A549 (cell line): ENCODE measurements at regions not wholly inside any gene's neighbourhood (a gene's known extent, or its start where the extent isn't known, plus 50 kb on each side); places are given as distances from the start of the nearest gene placed in this dataset.

Source experiments
- ATAC-seq, 2 experiments: fragments of 200-7000 bp in 1 of 2; fragments of >200 bp in 1 of 2; cut with Nextera tagmentation in 1 of 2; cut with Tn5 transposase in 1 of 2; 3 replicates each; pipeline versions ENCODE4 v1.8.0 to v1.9.1; 2018 to 2020; ENCODE audit warnings: mild to moderate bottlenecking in 1 of 2, moderate library complexity in 1 of 2
- CTCF ChIA-PET: fragments of 300-600 bp; sonication (Branson Sonifier 250); formaldehyde crosslinking; extraction: SDS; loops from one replicate; lab custom pipeline; 2021; ENCODE audit warnings: antibody characterized with exemption, inconsistent platforms; lab: Yijun Ruan, JAX
- POLR2A ChIA-PET: fragments of 350-600 bp; formaldehyde crosslinking; extraction: SDS; loops from one replicate; lab custom pipeline; 2021; ENCODE audit warnings: antibody characterized with exemption, inconsistent platforms; lab: Yijun Ruan, JAX
- DNase-seq, 2 experiments: peaks; one replicate each; pipeline versions ENCODE4 v3.0.0 to v3.0.0-alpha.2; 2011 to 2016; ENCODE audit warnings: low read depth in 1 of 2, low spot score in 1 of 2
- FAIRE-seq: peaks from 2 replicates; lab custom pipeline; 2011; peaks lifted over from hg19 to GRCh38; lab: Jason Lieb, UNC
- H3K27ac ChIP-seq, 2 experiments: fragments of >200 bp; sonication (Bioruptor Twin); formaldehyde crosslinking; 3 replicates each; pipeline ENCODE4 v1.5.1; 2016 to 2017
- H3K4me1 ChIP-seq: fragments of >200 bp; sonication (Bioruptor Twin); formaldehyde crosslinking; 3 replicates; pipeline ENCODE4 v1.6.1; 2016
- H3K4me2 ChIP-seq: fragments of >200 bp; sonication (Bioruptor Twin); formaldehyde crosslinking; 3 replicates; pipeline ENCODE4 v1.6.1; 2016
- H3K4me3 ChIP-seq: fragments of >200 bp; sonication (Bioruptor Twin); formaldehyde crosslinking; 3 replicates; pipeline ENCODE4 v1.5.1; 2016
- H3K9me3 ChIP-seq: fragments of >200 bp; sonication (Bioruptor Twin); formaldehyde crosslinking; 3 replicates; pipeline ENCODE4 v1.6.1; 2016
- BHLHE40 ChIP-seq: IDR thresholded peaks from 2 replicates; pipeline ENCODE4 v1.6.1; 2012; ENCODE audit warnings: low read depth, low read length, inconsistent platforms
- CBX2 ChIP-seq: fragments of 200-600 bp; sonication (generic); IDR thresholded peaks from 2 replicates; pipeline ENCODE4 v1.6.1; 2016; ENCODE audit warnings: low read depth, mild to moderate bottlenecking, borderline replicate concordance
- CBX8 ChIP-seq: fragments of 200-600 bp; sonication (generic); IDR thresholded peaks from 2 replicates; pipeline ENCODE4 v1.6.1; 2016
- CHD4 ChIP-seq: fragments of 200-600 bp; sonication (generic); IDR thresholded peaks from 2 replicates; pipeline ENCODE4 v1.6.1; 2016; ENCODE audit warnings: antibody characterized with exemption, mild to moderate bottlenecking, borderline replicate concordance
- EHF ChIP-seq: fragments of 250-450 bp; sonication (Bioruptor Pico); IDR thresholded peaks from 2 replicates; pipeline ENCODE4 v1.5.0; 2020; ENCODE audit warnings: mild to moderate bottlenecking
- EP300 ChIP-seq, 2 experiments: fragments of >200 bp; sonication (Bioruptor Twin); formaldehyde crosslinking; IDR thresholded peaks; 2 replicates in 1 of 2; 3 replicates in 1 of 2; pipeline ENCODE4 v1.6.1; 2016 to 2017
- FOXS1 ChIP-seq: fragments of 250-450 bp; sonication (Bioruptor Pico); IDR thresholded peaks from 2 replicates; pipeline ENCODE4 v1.5.0; 2020; ENCODE audit warnings: mild to moderate bottlenecking, moderate library complexity
- GATA3 ChIP-seq: IDR thresholded peaks from 2 replicates; pipeline ENCODE4 v1.6.1; 2012; ENCODE audit warnings: borderline replicate concordance
- HEYL ChIP-seq: fragments of 250-450 bp; sonication (Bioruptor Pico); IDR thresholded peaks from 2 replicates; pipeline ENCODE4 v1.8.0; 2021; ENCODE audit warnings: mild to moderate bottlenecking, moderate library complexity
- HOXB5 ChIP-seq: fragments of 250-450 bp; sonication (Bioruptor Pico); IDR thresholded peaks from 2 replicates; pipeline ENCODE4 v1.5.0; 2020; ENCODE audit warnings: mild to moderate bottlenecking, moderate library complexity
- JUN ChIP-seq, 2 experiments: fragments of >200 bp; sonication (Bioruptor Twin); formaldehyde crosslinking; IDR thresholded peaks; 2 replicates in 1 of 2; 3 replicates in 1 of 2; pipeline ENCODE4 v1.6.1; 2016 to 2017
- MYC ChIP-seq: IDR thresholded peaks from 2 replicates; pipeline ENCODE4 v1.6.1; 2012; ENCODE audit warnings: mild to moderate bottlenecking, inconsistent platforms, low read length, improper control_type of control experiment, borderline replicate concordance
- NFE2L2 ChIP-seq: fragments of 150-350 bp; conservative IDR thresholded peaks from 2 replicates; pipeline ENCODE4 v1.6.1; 2014; ENCODE audit warnings: low read length
- NPAS2 ChIP-seq: fragments of 250-450 bp; sonication (Bioruptor Pico); IDR thresholded peaks from 2 replicates; pipeline ENCODE4 v1.8.0; 2022; ENCODE audit warnings: mild to moderate bottlenecking, moderate library complexity, borderline replicate concordance
- NR3C1 ChIP-seq: fragments of >200 bp; sonication (Bioruptor Twin); formaldehyde crosslinking; IDR thresholded peaks from 3 replicates; pipeline ENCODE4 v1.6.1; 2017
- PHF8 ChIP-seq: fragments of 200-600 bp; sonication (generic); IDR thresholded peaks from 2 replicates; pipeline ENCODE4 v1.6.1; 2016; ENCODE audit warnings: low read depth, mild to moderate bottlenecking, antibody characterized with exemption, moderate library complexity, borderline replicate concordance
- POLR2A ChIP-seq: IDR thresholded peaks from 2 replicates; pipeline ENCODE4 v1.6.1; 2012; ENCODE audit warnings: mild to moderate bottlenecking, low read length
- RARB ChIP-seq: fragments of 250-450 bp; sonication (Bioruptor Pico); IDR thresholded peaks from 2 replicates; pipeline ENCODE4 v1.8.0; 2021; ENCODE audit warnings: mild to moderate bottlenecking, moderate library complexity
- RFX5 ChIP-seq: fragments of 450-650 bp; IDR thresholded peaks from 2 replicates; pipeline ENCODE4 v1.7.1; 2014; ENCODE audit warnings: antibody characterized with exemption, mild to moderate bottlenecking, moderate library complexity
- ZC3H11A ChIP-seq: fragments of 450-650 bp; IDR thresholded peaks from 2 replicates; pipeline ENCODE4 v1.6.1; 2014; ENCODE audit warnings: antibody characterized with exemption, mild to moderate bottlenecking
- ZFP36 ChIP-seq: fragments of 450-650 bp; IDR thresholded peaks from 2 replicates; pipeline ENCODE4 v1.6.1; 2014; ENCODE audit warnings: borderline replicate concordance; ENCODE audit not compliant: partially characterized antibody
- ZNF302 ChIP-seq: fragments of 250-450 bp; sonication (Bioruptor Pico); IDR thresholded peaks from 2 replicates; pipeline ENCODE4 v1.9.0; 2021; ENCODE audit warnings: inconsistent platforms, mild to moderate bottlenecking, moderate library complexity
- ZSCAN20 ChIP-seq: fragments of 250-450 bp; sonication (Bioruptor Pico); IDR thresholded peaks from 2 replicates; pipeline ENCODE4 v1.8.0; 2022; ENCODE audit warnings: mild to moderate bottlenecking, moderate library complexity
- WGBS: methylation state at CpG from one replicate; pipeline ENCODE4 v1.1.6; 2017; ENCODE audit errors: missing lambda C conversion rate; 5-methylcytosine and 5-hydroxymethylcytosine counted together
- TF ChIP-seq, protein P1 (sequence below): fragments of >200 bp; sonication (Bioruptor Twin); formaldehyde crosslinking; IDR thresholded peaks from 3 replicates; pipeline ENCODE4 v1.6.1; 2016
- TF ChIP-seq, protein P2 (sequence below): IDR thresholded peaks from 2 replicates; pipeline ENCODE4 v1.6.1; 2012
- TF ChIP-seq, protein P3 (sequence below): IDR thresholded peaks from 2 replicates; pipeline ENCODE4 v1.6.1; 2012; ENCODE audit warnings: low read depth, borderline replicate concordance
- TF ChIP-seq, protein P4 (sequence below): fragments of 250-450 bp; sonication (Bioruptor Pico); IDR thresholded peaks from 2 replicates; pipeline ENCODE4 v1.5.0; 2020; ENCODE audit warnings: low read depth, mild to moderate bottlenecking, moderate library complexity
- TF ChIP-seq, protein P5 (sequence below): fragments of >200 bp; sonication (Bioruptor Twin); formaldehyde crosslinking; IDR thresholded peaks from 2 replicates; pipeline ENCODE4 v1.6.1; 2016
- TF ChIP-seq, protein P6 (sequence below): IDR thresholded peaks from 2 replicates; pipeline ENCODE4 v1.6.1; 2012
- TF ChIP-seq, protein P7 (sequence below): fragments of >200 bp; sonication (Bioruptor Twin); formaldehyde crosslinking; IDR thresholded peaks from 3 replicates; pipeline ENCODE4 v1.5.1; 2016

DNA sequence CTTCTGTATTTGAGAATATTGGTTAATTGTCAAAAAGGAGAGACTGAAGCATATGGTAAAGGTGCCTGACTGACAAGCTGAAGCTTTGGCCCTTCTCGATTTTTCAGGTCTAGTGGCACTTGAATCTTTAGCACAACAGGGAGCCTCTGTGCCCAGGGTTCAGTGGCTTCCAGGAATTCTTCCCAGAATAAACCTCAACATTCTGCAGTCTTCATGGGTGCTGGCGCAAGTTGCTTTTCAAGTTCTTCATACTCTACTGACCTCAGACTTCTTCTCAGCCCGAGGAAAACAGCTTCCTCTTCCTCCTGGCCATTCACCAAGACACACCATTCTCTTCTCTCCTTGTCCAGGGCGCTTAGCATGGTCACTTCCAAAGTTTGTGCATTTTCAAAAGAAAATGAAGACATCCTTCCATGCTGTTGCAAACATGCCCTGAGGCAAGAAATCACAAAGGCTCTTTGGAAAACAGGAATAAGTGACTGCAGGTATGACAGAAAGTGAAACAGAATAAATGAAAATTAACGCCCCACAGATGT, 89.9 kb downstream of the MGST1 start:
- Histone ChIP-seq H3K4me3 (no peak overlapping the region), H3K27ac (no peak overlapping the region; a peak in 1 of 6 replicates), H3K4me1 (peaks cover 7% of the 10 kb centered on the region), H3K9me3 (no peaks in the 10 kb centered on the region), H3K4me2 (no peak overlapping the region)
- 63% methylated on average over 5 of the region's 5 CpGs for WGBS
- POLR2A ChIA-PET: no interaction called here
- ATAC-seq (no peak), FAIRE-seq (no peak), DNase-seq (no peak)
- no peak for TF ChIP-seq NFE2L2
- no peak for TF ChIP-seq POLR2A
- TF ChIP-seq GATA3: no peak
- no peak for TF ChIP-seq ZC3H11A
- TF ChIP-seq MYC: no peak
- TF ChIP-seq HOXB5 (CRISPR knock-in tag): no peak
- TF ChIP-seq, protein P1, sequence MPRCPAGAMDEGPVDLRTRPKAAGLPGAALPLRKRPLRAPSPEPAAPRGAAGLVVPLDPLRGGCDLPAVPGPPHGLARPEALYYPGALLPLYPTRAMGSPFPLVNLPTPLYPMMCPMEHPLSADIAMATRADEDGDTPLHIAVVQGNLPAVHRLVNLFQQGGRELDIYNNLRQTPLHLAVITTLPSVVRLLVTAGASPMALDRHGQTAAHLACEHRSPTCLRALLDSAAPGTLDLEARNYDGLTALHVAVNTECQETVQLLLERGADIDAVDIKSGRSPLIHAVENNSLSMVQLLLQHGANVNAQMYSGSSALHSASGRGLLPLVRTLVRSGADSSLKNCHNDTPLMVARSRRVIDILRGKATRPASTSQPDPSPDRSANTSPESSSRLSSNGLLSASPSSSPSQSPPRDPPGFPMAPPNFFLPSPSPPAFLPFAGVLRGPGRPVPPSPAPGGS: no peak
- no peak for TF ChIP-seq ZFP36
- TF ChIP-seq CHD4: no peak
- TF ChIP-seq HEYL (CRISPR knock-in tag): no peak
- CTCF ChIA-PET: no interaction called here

DNA sequence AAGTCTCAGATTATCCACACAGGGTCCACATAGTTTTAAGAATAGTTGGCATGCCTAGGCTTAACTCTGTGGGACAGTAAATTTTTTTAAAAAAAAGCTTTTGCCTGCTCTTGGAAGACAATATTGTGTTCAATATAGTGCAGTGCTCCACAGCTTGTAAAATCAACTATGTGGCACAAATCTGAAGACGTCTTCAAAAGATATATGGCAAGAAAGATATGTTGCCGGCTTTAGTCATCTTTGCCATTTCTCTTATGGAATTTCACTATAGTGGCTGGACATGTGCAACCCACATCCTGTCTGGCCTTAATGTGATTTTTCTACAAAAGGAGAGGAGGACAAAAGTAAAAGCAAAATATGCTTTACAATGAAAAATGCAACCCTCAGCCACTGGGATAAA, 90.5 kb downstream of the MGST1 start:
- H3K4me3 ChIP-seq: no peak overlapping the region
- FAIRE-seq: no peak
- no peaks in the 10 kb centered on the region for H3K9me3 ChIP-seq
- DNase-seq: no peak
- no peak overlapping the region for H3K4me2 ChIP-seq
- no peak for TF ChIP-seq GATA3
- no peak for TF ChIP-seq RFX5
- no peak for TF ChIP-seq POLR2A
- no peak for TF ChIP-seq JUN (IDR thresholded peaks at IDR 0.05)
- TF ChIP-seq ZNF302 (CRISPR knock-in tag): no peak
- TF ChIP-seq ZSCAN20 (CRISPR knock-in tag): no peak
- no peak for TF ChIP-seq RARB (CRISPR knock-in tag)
- TF ChIP-seq, protein P2, sequence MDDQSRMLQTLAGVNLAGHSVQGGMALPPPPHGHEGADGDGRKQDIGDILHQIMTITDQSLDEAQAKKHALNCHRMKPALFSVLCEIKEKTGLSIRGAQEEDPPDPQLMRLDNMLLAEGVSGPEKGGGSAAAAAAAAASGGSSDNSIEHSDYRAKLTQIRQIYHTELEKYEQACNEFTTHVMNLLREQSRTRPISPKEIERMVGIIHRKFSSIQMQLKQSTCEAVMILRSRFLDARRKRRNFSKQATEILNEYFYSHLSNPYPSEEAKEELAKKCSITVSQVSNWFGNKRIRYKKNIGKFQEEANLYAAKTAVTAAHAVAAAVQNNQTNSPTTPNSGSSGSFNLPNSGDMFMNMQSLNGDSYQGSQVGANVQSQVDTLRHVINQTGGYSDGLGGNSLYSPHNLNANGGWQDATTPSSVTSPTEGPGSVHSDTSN: no peak
- no peak for TF ChIP-seq BHLHE40
- no peak for TF ChIP-seq CBX8
- TF ChIP-seq, all 56 proteins: peak for 0
- CTCF ChIA-PET: no interaction called here
- no peak for ATAC-seq
- POLR2A ChIA-PET: no interaction called here
- no peak overlapping the region for H3K27ac ChIP-seq
- 91% methylated on average over 2 of the region's 2 CpGs for WGBS
- H3K4me1 ChIP-seq: peaks cover 7% of the 10 kb centered on the region

DNA sequence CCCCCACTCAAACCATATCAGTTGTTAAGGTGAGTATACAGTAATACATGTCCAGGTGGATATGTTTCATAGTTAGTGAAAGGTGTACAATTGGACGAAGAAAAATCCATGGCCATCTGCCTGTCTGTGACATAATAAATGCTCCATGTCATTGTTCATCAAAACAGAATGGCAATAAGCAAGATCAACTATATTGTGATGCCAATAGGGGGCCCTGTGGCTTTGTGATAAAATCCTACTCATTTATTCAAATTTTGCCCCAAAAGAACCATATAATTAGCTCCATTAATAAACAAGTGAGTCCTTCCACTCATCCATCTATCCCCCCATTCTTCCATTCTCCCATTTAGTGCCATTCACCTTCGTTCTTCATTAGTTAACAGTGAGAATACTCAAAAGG, 102.0 kb downstream of the MGST1 start:
- WGBS: 80% methylated on average over 2 of the region's 2 CpGs
- Histone ChIP-seq H3K9me3 (no peaks in the 10 kb centered on the region), H3K4me3 (no peak overlapping the region), H3K27ac (no peak overlapping the region), H3K4me2 (no peak overlapping the region), H3K4me1 (no peaks in the 10 kb centered on the region)
- ATAC-seq: no peak
- no peak for FAIRE-seq
- ChIA-PET CTCF (interaction anchor here (1.3 kb wide), 1 partner anchor 10 kb away, joined by 3 read pairs; no protein-coding TSS in a partner anchor), POLR2A (no interaction called here)
- DNase-seq: no peak
- TF ChIP-seq EHF (CRISPR knock-in tag): no peak
- no peak for TF ChIP-seq FOXS1
- TF ChIP-seq CBX2: no peak
- no peak for TF ChIP-seq EP300 (IDR thresholded peaks at IDR 0.05)
- TF ChIP-seq NR3C1: no peak
- no peak for TF ChIP-seq NFE2L2
- TF ChIP-seq, protein P3, sequence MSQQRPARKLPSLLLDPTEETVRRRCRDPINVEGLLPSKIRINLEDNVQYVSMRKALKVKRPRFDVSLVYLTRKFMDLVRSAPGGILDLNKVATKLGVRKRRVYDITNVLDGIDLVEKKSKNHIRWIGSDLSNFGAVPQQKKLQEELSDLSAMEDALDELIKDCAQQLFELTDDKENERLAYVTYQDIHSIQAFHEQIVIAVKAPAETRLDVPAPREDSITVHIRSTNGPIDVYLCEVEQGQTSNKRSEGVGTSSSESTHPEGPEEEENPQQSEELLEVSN: no peak
- TF ChIP-seq, protein P4, sequence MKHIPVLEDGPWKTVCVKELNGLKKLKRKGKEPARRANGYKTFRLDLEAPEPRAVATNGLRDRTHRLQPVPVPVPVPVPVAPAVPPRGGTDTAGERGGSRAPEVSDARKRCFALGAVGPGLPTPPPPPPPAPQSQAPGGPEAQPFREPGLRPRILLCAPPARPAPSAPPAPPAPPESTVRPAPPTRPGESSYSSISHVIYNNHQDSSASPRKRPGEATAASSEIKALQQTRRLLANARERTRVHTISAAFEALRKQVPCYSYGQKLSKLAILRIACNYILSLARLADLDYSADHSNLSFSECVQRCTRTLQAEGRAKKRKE (CRISPR knock-in tag): no peak
- TF ChIP-seq ZNF302 (CRISPR knock-in tag): no peak
- TF ChIP-seq, protein P5, sequence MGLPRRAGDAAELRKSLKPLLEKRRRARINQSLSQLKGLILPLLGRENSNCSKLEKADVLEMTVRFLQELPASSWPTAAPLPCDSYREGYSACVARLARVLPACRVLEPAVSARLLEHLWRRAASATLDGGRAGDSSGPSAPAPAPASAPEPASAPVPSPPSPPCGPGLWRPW: no peak
- TF ChIP-seq PHF8: no peak
- TF ChIP-seq, protein P6, sequence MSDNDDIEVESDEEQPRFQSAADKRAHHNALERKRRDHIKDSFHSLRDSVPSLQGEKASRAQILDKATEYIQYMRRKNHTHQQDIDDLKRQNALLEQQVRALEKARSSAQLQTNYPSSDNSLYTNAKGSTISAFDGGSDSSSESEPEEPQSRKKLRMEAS: no peak
- no peak for TF ChIP-seq NPAS2 (CRISPR knock-in tag)
- no peak for TF ChIP-seq CHD4
- TF ChIP-seq, protein P7, sequence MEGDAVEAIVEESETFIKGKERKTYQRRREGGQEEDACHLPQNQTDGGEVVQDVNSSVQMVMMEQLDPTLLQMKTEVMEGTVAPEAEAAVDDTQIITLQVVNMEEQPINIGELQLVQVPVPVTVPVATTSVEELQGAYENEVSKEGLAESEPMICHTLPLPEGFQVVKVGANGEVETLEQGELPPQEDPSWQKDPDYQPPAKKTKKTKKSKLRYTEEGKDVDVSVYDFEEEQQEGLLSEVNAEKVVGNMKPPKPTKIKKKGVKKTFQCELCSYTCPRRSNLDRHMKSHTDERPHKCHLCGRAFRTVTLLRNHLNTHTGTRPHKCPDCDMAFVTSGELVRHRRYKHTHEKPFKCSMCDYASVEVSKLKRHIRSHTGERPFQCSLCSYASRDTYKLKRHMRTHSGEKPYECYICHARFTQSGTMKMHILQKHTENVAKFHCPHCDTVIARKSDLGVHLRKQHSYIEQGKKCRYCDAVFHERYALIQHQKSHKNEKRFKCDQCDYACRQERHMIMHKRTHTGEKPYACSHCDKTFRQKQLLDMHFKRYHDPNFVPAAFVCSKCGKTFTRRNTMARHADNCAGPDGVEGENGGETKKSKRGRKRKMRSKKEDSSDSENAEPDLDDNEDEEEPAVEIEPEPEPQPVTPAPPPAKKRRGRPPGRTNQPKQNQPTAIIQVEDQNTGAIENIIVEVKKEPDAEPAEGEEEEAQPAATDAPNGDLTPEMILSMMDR: no peak
